Mesenteric fat pad (tissue), 1 donor: ENCODE measurements at regions not wholly inside any gene's neighbourhood (a gene's known extent, or its start where the extent isn't known, plus 50 kb on each side); places are given as distances from the start of the nearest gene placed in this dataset.
A peak's percentile ranks its signal among the peaks of the same experiment; 100 is the strongest.

Experiments used
- DNase-seq: peaks from one replicate; pipeline ENCODE4 v3.0.0-alpha.2; 2020; ENCODE audit warnings: low spot score
- donor health status: DM: yes; HTN: yes; CAD: no.

DNA sequence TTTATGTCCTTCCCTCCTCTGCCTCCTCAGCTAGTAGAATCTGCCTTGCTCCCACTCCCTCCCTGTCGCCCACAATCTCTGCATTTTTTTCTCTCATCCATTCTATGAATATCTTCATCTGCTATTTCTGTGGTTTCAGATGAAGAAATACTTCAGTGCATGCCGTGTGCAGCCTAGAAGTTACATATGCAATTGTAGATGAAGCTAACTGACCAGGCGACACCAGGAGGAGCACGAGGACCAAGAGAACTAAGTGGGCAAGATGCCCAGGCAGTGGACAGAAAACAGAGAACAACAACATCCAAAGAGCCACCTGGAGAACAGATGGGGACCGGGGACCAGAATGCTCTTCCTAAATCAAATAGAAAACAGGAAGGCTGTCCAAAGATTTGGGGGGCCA, 121.4 kb upstream of the ATP11B start:
- DNase-seq = no peak

DNA sequence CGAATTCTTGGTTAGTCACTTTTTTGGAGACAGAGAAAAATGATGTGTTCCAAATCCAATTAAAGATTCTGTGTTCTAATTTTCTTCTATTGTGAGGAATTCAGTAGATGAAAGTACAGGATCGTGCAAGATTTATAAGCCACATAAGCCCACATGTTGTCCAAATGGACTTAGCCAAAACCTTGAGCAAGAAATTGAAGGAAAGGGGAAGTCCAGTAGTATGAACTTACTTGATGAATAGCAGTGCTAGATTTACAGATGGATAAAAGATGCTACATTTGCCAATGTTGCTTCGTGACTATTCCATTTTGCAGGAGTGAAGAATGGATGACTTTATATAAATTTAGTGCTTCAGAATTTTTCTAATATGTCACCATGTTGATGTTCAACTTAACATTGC, 120.0 kb upstream of the ATP11B start:
- no peak for DNase-seq

DNA sequence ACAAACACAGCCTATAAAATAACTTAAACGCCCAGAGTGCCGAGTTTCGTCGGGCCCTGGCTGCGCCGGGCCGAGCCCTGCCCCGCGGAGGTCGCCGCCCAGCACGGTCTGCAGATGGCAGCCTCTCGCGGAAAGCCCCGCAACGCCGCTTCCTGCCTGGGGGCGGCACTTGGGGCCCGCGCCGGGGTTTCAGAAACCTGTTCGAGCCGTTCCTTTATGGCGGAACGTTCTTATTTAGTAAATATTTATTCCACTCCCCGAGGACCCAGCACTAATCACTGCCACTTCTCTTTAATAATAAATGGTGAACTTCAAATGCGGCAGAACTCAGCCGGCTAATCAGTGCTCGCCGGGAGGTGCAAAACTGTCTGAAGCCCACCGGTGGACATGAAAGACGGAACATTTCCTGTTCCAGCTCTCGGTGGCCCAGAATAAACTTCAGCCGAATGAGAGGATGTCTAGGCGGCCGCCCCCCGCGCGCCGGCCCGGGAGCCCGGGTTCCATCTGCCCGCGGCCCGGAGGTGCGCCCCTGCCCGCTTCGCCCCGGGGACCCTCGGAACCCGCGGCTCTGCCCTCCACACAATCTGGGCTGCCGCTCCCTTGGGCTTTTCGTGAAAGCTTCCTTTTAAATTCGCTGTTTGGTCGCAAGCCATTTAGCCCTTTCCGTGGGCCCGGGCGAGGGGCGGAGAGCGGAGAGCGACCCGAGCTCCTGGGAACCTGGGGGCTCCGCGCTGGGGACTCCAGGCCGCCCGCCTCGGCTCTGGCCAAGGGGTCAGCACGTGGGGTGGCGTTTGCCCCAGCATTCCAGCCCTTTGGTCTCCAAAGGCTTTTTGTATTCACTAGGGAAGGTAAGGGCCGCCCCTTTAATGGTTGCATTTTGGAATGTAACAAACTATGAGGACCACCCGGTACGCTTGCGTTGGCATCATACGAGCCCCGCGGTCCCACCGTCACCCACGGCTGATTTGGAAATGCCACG, 110.8 kb upstream of the ATP11B start:
- peak; percentile 90 for DNase-seq

DNA sequence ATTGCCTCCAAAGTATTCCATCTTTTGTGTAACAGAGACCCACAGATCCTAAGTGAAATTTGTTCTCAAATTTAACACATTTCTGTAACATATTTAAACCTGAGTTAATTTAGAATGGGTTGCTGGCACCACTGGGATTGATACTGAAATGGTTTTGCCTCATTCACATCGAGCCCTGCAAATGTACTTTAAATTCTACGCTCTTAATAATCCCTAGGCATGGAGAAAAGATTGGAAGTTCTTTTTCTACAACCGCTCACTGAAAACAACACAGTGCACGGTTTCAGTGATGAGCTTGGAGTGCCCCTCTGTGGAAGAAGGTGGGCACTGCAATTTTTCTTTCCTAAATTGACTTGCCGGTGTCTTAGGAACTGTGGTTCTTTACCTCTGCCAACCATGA, 109.9 kb upstream of the ATP11B start:
- DNase-seq = no peak

DNA sequence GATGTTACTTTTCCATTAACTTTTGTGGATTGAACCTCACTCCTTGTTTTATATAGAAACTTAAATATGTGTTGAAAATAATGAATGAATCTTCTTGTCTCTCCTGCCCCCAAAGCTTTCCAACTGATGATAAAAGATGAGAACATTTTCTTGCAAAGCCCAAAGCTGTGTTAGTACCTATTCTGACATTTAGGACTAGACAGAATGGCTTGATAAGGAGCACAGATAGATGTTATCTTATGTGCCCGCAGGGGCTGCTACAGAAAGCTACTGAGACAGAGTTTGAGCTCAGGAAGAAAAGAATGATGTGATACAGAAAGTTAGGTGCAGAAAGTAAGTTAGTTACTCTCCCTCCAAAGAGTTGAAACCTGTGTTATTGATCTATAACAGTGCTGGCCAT, 109.4 kb upstream of the ATP11B start:
- DNase-seq = no peak

DNA sequence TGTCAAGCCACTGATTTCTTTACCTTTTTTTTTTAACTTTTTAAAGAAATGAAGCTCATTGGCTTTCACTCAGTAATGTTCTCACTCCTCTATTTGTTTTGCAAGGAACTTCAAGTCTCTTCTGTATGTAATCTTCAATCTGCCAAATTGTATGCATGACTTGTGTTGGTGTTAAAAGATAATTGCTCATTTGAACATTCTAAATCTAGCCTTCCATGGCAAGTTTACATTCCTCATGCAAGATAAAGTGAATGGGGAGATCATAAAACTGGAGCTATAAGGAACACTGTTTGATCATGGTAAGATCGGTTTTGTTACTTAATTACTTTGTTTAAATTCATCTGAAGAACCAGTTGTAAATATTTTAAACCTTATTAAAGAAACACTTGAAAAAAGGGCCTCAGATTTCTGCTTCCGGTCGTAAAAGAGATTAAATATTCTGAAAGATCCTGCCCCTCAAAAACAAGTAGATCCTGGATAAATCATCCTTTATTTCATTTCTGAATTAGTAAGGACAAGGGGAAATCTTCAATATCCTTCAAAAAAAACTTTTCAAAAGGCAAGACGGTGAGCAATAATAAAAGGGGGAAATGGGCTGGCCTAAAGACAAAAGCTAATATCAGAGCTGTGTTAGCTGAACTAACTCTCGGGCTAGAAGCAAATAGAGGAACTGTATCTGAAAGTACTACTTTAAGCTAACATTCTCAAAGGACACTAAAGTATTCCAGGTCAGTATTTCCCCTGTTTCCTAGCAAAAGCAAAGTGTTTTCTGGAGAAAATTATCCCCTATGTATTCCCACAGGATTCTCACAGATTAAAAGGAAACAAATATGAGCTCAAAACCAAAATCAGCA, 107.0 kb upstream of the ATP11B start:
- no peak for DNase-seq

DNA sequence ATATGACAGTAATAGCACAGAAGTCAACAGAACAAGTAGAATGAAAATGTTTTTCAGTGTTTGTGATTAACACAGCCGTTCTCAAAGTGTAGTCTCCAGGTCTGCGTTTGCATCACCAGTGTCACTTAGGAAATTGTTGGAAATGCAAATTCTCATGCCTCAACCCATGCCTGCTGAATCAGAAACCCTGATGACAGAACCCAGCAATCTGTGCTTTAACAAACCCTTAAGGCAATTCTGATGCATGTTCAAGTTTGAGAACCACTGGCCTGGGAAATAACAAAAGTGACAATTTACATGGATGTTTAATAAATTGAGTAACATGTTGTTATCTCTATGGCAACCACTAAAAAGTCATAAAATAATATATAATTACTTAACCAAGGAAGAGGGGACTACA, 103.1 kb upstream of the ATP11B start:
- DNase-seq = no peak

DNA sequence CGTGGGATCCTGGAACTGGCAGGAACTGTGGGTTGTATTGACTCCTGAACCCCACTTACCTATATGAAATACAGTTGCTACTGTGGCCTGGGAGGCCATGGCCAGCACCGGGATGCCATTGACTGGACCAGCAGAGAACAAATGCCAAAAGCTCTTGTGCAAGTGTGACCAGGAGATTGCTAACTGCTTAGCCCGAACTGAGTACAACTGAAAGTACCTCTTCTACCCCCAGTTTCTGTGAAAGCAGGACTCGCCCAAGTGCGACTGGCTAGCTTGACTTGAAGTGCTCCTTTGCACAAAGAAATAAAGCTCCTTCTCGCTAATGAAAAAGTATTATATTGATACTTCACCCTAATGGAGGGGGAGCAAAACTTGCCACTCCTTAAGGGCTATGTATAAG, 101.3 kb upstream of the ATP11B start:
- DNase-seq = no peak

DNA sequence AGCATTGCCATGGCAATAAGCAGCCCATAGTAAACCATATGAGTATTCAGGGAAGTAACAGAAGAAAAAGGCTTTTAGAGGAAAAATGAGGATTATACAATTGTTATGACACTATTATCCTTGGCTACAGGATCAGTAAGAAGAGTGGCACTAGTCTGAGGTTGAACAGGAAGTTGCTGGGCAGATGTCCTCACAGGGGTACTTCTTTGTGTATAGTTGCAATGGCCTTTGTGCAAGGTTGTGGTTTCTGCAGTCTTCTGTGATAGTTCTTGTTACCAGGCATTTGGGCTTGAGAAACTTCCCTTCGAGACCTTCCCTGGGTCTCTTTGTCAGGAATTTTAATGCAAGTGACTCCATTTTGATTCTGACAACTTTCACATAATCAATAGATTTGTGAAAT, 100.6 kb upstream of the ATP11B start:
- no peak for DNase-seq

DNA sequence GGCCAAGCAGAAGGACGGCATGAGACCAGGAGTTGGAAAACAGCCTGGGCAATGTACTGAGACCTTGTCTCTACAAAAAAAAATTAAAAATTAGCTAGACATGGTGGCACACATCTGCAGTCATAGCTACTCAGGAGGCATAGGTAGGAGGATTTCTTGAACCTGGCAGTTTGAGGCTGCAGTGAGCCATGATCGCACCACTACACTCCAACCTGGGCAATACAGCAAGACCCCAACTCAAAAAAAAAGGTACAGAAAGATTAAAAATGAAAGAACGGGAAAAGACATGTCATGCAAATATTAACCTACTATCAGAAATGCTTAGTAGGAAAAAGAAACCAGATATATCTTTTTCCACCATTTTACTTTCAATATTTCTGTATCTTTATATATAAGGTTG, 99.6 kb upstream of the ATP11B start:
- no peak for DNase-seq

DNA sequence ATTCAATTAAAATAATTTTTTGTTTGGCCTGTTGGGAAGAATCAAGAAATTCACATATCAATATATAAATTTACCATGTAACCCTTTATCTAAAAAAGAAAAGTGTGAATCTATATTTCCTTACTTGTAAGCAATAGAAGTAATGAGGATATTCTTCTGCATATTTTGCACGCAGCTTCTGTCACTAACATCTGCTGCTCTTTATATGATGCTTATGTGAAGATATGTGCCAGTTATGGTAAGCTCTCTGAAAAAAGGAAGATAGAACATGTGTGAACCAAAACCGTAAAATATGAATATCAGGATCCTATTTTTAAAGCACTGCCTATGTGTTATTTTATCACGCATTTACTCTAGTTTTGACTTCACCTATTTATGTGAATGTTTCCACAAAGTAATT, 96.4 kb upstream of the ATP11B start:
- DNase-seq = no peak

DNA sequence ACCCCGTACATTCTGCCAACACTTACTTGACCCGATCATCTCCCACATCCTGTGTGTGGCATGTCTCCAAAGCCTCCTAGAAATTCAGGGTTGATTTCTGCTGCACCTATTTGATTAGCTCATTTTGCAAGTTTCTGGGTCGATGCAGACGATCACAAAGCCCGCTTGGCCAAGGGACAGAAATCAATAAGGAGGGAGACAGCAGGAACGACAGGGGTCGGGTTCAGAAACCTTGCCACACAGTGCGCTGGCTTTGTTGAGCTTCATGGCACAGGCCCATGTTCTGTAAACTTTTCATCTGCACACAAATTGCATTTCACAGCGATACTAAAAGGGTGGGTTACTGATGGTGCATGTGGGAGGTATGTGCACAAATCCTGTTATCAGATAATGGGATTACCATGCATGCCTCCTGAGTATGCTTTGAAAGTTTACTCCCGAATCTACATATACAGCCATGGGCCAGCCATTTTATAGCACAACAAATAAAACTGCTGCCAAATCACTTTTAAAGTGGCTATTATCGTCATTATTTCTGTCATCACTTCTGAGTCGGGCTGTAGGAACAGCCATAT, 95.9 kb upstream of the ATP11B start:
- no peak for DNase-seq

DNA sequence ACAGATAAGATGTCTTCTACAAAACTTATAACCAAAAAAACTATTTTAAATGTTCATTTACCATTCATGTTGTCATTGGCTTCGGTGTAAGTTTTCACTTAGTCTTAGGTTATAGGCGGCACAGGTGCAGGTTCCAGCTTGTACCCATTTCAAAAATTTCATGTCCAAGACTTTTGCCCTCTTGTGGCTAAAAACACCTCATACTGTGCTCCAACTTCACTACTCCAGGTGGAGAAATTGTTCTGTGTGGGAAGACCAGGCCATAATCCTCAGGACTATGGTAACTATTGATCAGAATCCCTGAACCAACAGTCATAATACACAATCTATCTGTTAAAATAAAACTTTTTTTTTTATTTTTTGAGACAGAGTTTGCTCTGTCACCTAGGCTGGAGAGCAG, 95.2 kb upstream of the ATP11B start:
- no peak for DNase-seq

DNA sequence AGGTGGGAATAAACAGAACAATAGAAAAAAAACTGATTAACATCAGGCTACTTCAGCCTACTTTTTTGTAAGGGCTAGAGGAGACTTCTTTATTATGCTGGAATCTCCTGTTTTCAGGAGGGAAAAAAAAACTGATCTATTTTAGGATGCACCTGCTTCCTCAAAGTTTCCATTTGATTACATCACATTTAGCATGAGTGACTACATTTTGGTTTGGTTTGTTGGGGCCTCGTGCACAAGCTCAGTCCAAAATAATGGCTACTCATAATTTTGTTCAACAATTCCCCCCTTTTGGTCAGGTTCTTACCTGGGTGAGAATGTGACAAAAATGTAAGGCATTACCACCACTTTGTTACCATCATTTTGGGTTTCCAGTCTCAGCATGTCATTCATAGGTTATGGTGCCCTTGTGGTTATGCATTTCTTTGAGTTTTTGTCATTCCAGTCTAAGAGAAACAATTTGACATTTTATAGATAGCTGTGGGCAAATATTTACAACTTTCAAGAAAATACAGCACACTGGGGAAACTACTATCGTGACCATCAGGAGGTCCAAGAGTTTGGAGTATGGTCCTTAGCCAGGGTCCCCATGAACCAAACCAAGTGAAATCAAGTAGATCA, 93.6 kb upstream of the ATP11B start:
- DNase-seq = no peak

DNA sequence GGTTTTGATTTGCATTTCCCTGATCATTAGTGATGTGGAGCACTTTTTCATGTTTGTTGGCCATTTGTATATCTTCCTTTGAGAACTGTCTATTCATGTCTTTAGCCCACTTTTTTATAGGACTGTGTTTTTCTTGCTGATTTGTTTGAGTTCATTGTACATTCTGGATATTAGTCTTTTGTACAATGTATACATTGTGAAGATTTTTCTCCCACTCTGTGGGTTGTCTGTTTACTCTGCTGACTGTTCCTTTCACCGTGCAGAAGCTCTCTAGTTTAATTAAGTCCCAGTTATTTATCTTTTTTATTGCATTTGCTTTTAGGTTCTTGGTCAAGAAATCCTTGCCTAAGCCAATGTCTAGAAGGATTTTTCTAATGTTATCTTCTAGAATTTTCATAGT, 91.1 kb upstream of the ATP11B start:
- DNase-seq = no peak

DNA sequence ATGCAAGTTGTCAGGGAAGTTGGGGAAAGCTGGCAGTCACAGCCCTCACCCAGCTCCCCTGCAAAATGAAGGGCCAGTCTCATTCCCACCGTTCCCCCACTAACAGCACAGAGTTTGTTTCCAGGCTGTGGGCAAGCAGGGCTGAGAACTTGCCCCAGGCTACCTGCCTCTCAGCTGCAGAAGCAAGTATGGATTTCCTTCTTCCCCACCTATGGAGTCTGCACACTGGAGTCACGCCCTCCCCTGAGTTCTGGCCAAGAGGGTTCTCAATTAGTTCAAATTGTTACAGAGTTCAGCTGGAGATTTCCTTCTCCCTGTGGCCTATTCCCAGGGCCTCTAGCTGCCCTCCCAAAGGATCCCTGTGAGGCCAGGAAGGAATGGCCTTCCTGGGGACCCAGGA, 90.1 kb upstream of the ATP11B start:
- no peak for DNase-seq

DNA sequence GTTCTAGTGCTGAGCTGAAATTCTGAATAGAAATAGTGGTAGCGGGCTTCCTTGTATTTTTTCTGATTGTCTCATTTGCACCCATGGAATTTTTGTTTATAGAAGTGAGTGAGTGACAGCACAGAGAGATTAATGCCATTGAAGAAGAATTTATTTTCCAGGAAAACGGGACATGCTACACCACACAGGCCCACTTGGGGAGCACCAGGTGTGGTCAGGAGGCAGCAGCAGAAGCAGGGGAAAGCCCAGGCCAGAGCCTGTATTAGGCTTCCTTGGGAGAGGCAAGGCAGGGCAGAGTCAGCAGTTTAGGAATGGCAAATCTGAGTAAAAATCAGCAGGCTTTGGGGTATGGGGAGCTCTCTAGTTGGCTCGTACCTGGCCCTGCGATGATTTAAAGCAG, 88.4 kb upstream of the ATP11B start:
- no peak for DNase-seq

DNA sequence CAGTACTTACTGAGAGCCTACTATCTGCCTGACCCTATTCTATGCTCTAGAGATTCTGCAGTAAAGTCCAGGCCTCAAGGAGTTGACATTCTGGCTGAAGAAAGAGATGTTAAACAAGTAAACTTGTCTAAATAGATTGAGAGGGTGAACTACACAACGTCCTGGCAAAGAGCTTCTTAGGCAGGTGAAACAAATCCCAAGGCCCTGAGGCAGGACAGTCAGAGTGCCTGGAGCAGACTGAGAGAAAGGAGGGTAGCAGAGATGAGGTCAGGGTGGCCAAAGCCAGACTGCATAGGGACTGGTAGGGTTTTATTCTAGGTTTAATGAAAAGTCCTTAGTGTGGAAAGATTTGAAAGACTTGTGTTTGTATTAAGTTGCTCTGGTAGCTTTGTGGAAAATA, 84.5 kb upstream of the ATP11B start:
- DNase-seq = no peak

DNA sequence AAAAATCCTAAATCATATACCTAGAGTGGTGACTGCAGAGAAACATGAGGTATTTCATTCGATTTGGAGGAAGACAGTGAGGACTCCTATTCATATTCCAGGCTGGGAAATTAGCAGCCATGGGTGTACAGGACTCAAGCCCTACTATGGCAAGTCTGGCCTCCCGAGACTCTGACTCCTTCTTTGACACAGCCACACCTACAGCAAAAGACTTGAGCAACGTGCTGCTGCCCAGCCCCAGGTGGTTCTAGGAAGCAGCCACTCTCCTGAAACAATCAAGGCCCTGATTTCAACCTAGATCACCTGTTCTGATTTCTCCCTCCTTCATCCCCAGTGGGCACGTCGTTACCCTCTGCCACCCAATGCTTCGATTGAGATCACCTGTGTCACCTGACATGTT, 84.0 kb upstream of the ATP11B start:
- no peak for DNase-seq

DNA sequence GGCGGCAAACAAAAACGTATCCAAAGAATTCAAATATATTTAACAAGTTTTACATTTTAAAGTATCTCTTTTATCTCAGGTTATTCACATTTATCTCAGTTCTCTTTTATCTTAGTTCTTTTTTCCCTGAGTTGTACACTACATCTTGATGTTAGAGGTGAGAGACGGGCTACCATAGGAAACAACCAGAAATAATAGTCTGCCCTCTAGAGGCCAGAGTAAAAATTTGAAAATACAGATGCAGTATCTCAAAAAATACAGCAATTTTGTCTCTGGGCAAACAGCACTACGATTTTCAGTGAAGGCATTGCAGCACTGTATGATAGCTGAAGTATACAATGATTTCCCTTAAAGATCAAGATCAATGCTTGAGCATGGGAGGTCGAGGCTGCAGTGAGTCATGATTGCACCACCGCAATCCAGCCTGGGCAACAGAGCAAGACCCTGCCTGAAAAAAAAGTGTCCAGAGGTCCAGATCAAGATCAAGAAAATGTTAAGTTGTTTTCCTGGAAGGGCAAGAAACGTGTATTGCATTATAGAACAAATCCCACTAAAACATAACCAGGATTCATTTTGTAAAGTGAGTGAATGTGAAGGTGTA, 82.6 kb upstream of the ATP11B start:
- DNase-seq = no peak

DNA sequence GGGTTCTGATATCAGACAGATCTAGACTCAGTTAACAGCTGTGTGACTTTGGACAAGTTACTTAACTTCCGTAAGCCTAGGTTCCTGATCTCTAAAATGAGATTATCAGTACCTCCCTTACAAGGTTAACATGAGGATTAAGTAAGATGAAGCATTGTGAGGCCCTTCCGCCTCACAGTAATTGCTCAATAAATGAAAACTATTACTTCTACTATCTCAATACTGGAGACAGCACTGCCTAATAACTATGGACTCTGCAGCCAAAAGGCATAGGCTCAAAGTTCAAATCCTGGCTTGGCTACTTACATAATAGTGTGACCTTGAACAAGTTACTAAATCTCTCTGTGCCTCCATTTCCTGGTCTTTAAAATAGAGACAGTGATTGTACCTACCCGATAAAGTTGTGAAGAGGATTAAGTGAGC, 82.0 kb upstream of the ATP11B start:
- DNase-seq = no peak
